Upper lobe of right lung (tissue), 1 donor: ENCODE measurements at regions not wholly inside any gene's neighbourhood (a gene's known extent, or its start where the extent isn't known, plus 50 kb on each side); places are given as distances from the start of the nearest gene placed in this dataset.

ENCODE experiments used
- ATAC-seq: fragments of 200-7000 bp; cut with Tn5 transposase; one replicate; pipeline ENCODE4 v1.9.1; 2020; ENCODE audit warnings: mild to moderate bottlenecking, moderate library complexity
- DNase-seq: peaks from one replicate; pipeline ENCODE4 v3.0.0-alpha.2; 2020
- H3K27ac ChIP-seq: fragments of 200-600 bp; one replicate; pipeline ENCODE4 v1.8.0; 2022
- H3K27me3 ChIP-seq: fragments of 200-600 bp; one replicate; pipeline ENCODE4 v1.8.0; 2022; ENCODE audit warnings: mild to moderate bottlenecking
- H3K36me3 ChIP-seq: fragments of 200-600 bp; one replicate; pipeline ENCODE4 v1.8.0; 2022
- H3K4me1 ChIP-seq: fragments of 200-600 bp; one replicate; pipeline ENCODE4 v1.8.0; 2022
- H3K4me3 ChIP-seq: fragments of 200-600 bp; one replicate; pipeline ENCODE4 v1.8.0; 2022; ENCODE audit warnings: mild to moderate bottlenecking
- H3K9me3 ChIP-seq: fragments of 200-600 bp; one replicate; pipeline ENCODE4 v1.8.0; 2022
- intact Hi-C: fragments of 100-400 bp; cut with DNase I; formaldehyde crosslinking; loops from one replicate; pipeline ENCODE4 v1.11.0; 2022
- TF ChIP-seq, protein P1 (sequence below): fragments of 200-600 bp; IDR thresholded peaks from one replicate; pipeline ENCODE4 v1.8.0; 2022; ENCODE audit warnings: antibody characterized with exemption
- donor health status: DM: no; HTN: yes; CAD: no; lungs with severe emphysema.

DNA sequence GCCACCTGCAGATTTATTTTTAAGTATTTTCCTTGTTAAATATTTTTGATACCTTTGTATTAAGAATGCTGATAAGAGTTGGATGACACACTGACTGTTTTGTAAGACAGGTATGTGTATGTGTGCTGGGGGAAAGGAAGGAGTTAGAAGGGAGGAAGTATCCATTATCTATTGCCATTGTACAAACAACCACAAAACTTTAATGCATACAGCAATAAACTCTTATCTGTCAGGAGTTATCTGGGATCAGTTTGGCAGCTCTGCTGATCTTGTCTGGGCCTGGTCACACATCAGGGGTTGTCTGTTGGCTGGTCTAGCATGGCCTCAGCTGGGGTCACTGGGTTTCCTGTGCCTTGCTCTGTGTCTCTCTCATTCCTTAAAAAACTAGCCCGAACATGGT lies 423.9 kb upstream of the USP24 start:
- Histone ChIP-seq H3K27me3 (no peaks in the 10 kb centered on the region), H3K4me1 (peaks cover 2% of the 10 kb centered on the region), H3K27ac (no peak overlapping the region), H3K4me3 (no peak overlapping the region), H3K36me3 (no peaks in the 10 kb centered on the region), H3K9me3 (no peaks in the 10 kb centered on the region)
- intact Hi-C loops = no loop called here
- DNase-seq (no peak), ATAC-seq (no peak)
- TF ChIP-seq, protein P1, sequence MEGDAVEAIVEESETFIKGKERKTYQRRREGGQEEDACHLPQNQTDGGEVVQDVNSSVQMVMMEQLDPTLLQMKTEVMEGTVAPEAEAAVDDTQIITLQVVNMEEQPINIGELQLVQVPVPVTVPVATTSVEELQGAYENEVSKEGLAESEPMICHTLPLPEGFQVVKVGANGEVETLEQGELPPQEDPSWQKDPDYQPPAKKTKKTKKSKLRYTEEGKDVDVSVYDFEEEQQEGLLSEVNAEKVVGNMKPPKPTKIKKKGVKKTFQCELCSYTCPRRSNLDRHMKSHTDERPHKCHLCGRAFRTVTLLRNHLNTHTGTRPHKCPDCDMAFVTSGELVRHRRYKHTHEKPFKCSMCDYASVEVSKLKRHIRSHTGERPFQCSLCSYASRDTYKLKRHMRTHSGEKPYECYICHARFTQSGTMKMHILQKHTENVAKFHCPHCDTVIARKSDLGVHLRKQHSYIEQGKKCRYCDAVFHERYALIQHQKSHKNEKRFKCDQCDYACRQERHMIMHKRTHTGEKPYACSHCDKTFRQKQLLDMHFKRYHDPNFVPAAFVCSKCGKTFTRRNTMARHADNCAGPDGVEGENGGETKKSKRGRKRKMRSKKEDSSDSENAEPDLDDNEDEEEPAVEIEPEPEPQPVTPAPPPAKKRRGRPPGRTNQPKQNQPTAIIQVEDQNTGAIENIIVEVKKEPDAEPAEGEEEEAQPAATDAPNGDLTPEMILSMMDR = no peak

DNA sequence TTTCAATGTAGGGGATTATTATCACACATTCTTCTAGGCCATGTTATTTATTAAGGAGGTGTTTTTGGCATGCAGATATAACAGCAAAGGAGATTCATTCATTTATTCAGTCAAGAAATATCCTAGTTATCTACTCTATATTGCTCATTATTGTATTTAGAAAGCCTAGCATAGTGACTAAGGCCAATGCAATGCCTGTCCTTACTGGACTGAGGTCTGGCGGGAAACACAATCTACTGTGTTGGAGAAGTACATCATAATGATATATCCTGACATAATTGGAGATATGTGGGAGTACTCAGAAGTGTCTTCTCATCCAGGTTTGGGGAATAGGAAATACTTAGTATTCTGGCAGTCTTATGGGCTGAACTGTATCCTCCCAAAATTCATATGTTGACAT lies 421.5 kb upstream of the USP24 start:
- Histone ChIP-seq H3K27me3 (no peaks in the 10 kb centered on the region), H3K9me3 (no peaks in the 10 kb centered on the region), H3K4me3 (no peak overlapping the region), H3K36me3 (no peaks in the 10 kb centered on the region), H3K27ac (no peak overlapping the region), H3K4me1 (peaks cover 9% of the 10 kb centered on the region)
- TF ChIP-seq, protein P1 = no peak
- intact Hi-C loops = no loop called here
- DNase-seq (no peak), ATAC-seq (no peak)

DNA sequence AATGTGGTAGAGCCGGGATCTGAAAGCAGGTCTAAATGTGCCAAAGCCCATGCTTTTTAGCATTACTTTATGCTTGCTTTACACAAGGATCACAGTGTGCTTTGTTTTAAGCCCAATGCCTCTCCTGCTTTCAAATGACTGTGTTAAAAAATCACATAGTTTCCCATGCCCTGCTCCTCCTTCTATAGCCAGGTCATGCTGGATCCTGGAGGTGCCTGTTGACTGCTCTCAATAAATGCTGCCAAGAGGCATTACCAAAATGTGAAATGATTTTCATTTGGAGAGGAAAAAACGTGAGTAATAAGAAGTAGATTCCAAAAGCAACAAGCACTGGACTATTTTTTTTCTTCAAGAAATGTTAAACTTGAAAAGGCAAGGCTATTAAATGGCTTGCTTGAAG lies 420.7 kb upstream of the USP24 start:
- H3K9me3 ChIP-seq = no peaks in the 10 kb centered on the region
- no peaks in the 10 kb centered on the region for H3K36me3 ChIP-seq
- no peaks in the 10 kb centered on the region for H3K27me3 ChIP-seq
- no peak overlapping the region for H3K27ac ChIP-seq
- DNase-seq (no peak), ATAC-seq (no peak)
- H3K4me3 ChIP-seq = no peak overlapping the region
- TF ChIP-seq, protein P1 = no peak
- intact Hi-C loops = no loop called here
- H3K4me1 ChIP-seq = peaks cover 9% of the 10 kb centered on the region

- H3K9me3 ChIP-seq = no peaks in the 10 kb centered on the region
- H3K27ac ChIP-seq = no peak overlapping the region
- H3K27me3 ChIP-seq = no peaks in the 10 kb centered on the region
- no peak for DNase-seq
- intact Hi-C loops = no loop called here
- no peaks in the 10 kb centered on the region for H3K36me3 ChIP-seq
- peaks cover 9% of the 10 kb centered on the region for H3K4me1 ChIP-seq
- ATAC-seq = no peak
- H3K4me3 ChIP-seq = no peak overlapping the region
- TF ChIP-seq, protein P1 = no peak
These were observed 419.4 kb upstream of the USP24 start for GRCh38 chr1:55634516-55634915.

DNA sequence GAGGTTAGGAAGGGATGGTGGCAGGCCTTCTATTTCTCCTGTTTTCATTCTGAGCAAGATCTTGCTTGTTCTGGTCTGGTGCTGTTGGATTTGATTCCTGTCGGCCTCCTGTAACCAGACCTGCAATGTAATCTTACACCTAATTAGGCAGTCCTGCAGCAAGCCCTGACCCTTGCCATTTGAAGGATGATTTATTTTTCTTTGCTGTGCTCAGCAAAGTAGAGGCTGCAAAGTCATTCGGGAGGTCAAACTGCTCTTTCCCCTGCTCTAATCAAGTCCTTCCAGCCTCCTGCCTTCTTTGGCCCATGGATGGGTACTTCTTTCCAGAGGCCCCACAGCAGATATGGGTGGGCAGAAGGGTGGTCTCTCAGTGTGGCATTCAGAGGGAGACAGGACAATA lies 417.7 kb upstream of the USP24 start:
- TF ChIP-seq, protein P1 = no peak
- Histone ChIP-seq H3K27me3 (no peaks in the 10 kb centered on the region), H3K27ac (no peak overlapping the region), H3K4me1 (peaks cover 9% of the 10 kb centered on the region), H3K9me3 (no peaks in the 10 kb centered on the region), H3K36me3 (no peaks in the 10 kb centered on the region), H3K4me3 (no peak overlapping the region)
- no peak for ATAC-seq
- intact Hi-C loops = no loop called here
- DNase-seq = no peak

- Histone ChIP-seq H3K27me3 (no peaks in the 10 kb centered on the region), H3K27ac (no peak overlapping the region), H3K36me3 (no peaks in the 10 kb centered on the region), H3K4me1 (peaks cover 9% of the 10 kb centered on the region), H3K9me3 (no peaks in the 10 kb centered on the region), H3K4me3 (no peak overlapping the region)
- intact Hi-C loops = no loop called here
- TF ChIP-seq, protein P1 = no peak
- no peak for DNase-seq
- no peak for ATAC-seq
These were observed 416.9 kb upstream of the USP24 start for GRCh38 chr1:55632058-55632457.
